Common myeloid progenitor, CD34-positive (primary cell): ENCODE measurements at regions not wholly inside any gene's neighbourhood (a gene's known extent, or its start where the extent isn't known, plus 50 kb on each side); places are given as distances from the start of the nearest gene placed in this dataset.

ENCODE experiments used
- CTCF ChIA-PET: fragments of 350-600 bp; sonication (Branson Sonifier 250); formaldehyde crosslinking; loops from one replicate; lab custom pipeline; 2021; ENCODE audit warnings: antibody characterized with exemption; lab: Charles Lee
- POLR2A ChIA-PET: fragments of 350-600 bp; sonication (Branson Sonifier 250); formaldehyde crosslinking; loops from one replicate; lab custom pipeline; 2021; ENCODE audit warnings: antibody characterized with exemption; lab: Charles Lee
- DNase-seq, 3 donors: peaks; one replicate each; pipeline versions ENCODE4 v3.0.0 to v3.0.0-alpha.2; 2013
- H3K27ac ChIP-seq, 2 experiments: 1 replicate in 1 of 2; 2 replicates in 1 of 2; pipeline ENCODE4 v1.7.0; 2013; ENCODE audit warnings: inconsistent platforms in 2 of 2, low read length in 2 of 2, mild to moderate bottlenecking in 2 of 2, low read depth in 1 of 2, moderate library complexity in 1 of 2; ENCODE audit not compliant: severe bottlenecking in 2 of 2, insufficient read depth in 1 of 2, poor library complexity in 1 of 2
- H3K27me3 ChIP-seq, 5 experiments: replicated peaks in 2 of 5; 1 replicate in 3 of 5; 2 replicates in 2 of 5; pipeline versions ENCODE4 v1.6.1 to v1.7.0; 2013; ENCODE audit warnings: low read length in 4 of 5, mild to moderate bottlenecking in 2 of 5, moderate library complexity in 2 of 5, inconsistent platforms in 1 of 5; ENCODE audit not compliant: insufficient read depth in 5 of 5, control insufficient read depth in 4 of 5
- H3K36me3 ChIP-seq, 4 experiments: 1 replicate in 2 of 4; 2 replicates in 2 of 4; pipeline versions ENCODE4 v1.6.1 to v1.7.0; 2013; ENCODE audit warnings: low read length in 3 of 4, control low read depth in 1 of 4, mild to moderate bottlenecking in 1 of 4; ENCODE audit not compliant: control insufficient read depth in 4 of 4, insufficient read depth in 4 of 4
- H3K4me1 ChIP-seq, 4 experiments: 1 replicate in 3 of 4; 2 replicates in 1 of 4; pipeline versions ENCODE4 v1.6.1 to v1.7.1; 2013; ENCODE audit warnings: low read length in 3 of 4, mild to moderate bottlenecking in 3 of 4, control low read depth in 1 of 4, inconsistent platforms in 1 of 4, moderate library complexity in 1 of 4; ENCODE audit not compliant: control insufficient read depth in 4 of 4, insufficient read depth in 4 of 4; ENCODE audit errors: control extremely low read depth in 1 of 4
- H3K4me3 ChIP-seq, 7 experiments: 1 replicate in 4 of 7; 2 replicates in 3 of 7; pipeline versions ENCODE4 v1.5.1 to v1.7.0; 2013; ENCODE audit warnings: mild to moderate bottlenecking in 7 of 7, low read length in 6 of 7, moderate library complexity in 6 of 7, inconsistent platforms in 2 of 7, low read depth in 2 of 7, control low read depth in 1 of 7; ENCODE audit not compliant: insufficient read depth in 4 of 7, control insufficient read depth in 1 of 7; ENCODE audit errors: extremely low read depth in 1 of 7
- H3K9me3 ChIP-seq, 5 experiments: 1 replicate in 4 of 5; 2 replicates in 1 of 5; pipeline versions ENCODE4 v1.6.1 to v1.7.1; 2013; ENCODE audit warnings: low read length in 4 of 5, mild to moderate bottlenecking in 2 of 5, inconsistent platforms in 1 of 5, low read depth in 1 of 5, moderate library complexity in 1 of 5; ENCODE audit not compliant: control insufficient read depth in 4 of 5, insufficient read depth in 2 of 5; ENCODE audit errors: control extremely low read depth in 1 of 5
- WGBS: methylation state at CpG from one replicate; pipeline ENCODE4 v1.1.5; 2013; ENCODE audit not compliant: insufficient coverage; 5-methylcytosine and 5-hydroxymethylcytosine counted together

- no peaks in the 10 kb centered on the region for H3K36me3 ChIP-seq
- no peaks in the 10 kb centered on the region for H3K27me3 ChIP-seq
- DNase-seq: no peak
- H3K4me3 ChIP-seq: no peak overlapping the region
- WGBS: 100% methylated on average over 2 of the region's 2 CpGs
- H3K9me3 ChIP-seq: no peaks in the 10 kb centered on the region
- H3K27ac ChIP-seq: no peak overlapping the region
- H3K4me1 ChIP-seq: no peaks in the 10 kb centered on the region
- POLR2A ChIA-PET: interaction anchor here (1.0 kb wide), 1 partner anchor 19 kb away, joined by 5 read pairs; no protein-coding TSS in a partner anchor
- CTCF ChIA-PET: interaction anchor here (1.2 kb wide), 1 partner anchor 9 kb away, joined by 4 read pairs; no protein-coding TSS in a partner anchor
These were observed 89.6 kb upstream of the LGR5 start for GRCh38 chr12:71349950-71350349.

GRCh38 chr12:71338933-71339332 is 100.7 kb upstream of the LGR5 start:
- CTCF ChIA-PET: no interaction called here
- no peak for DNase-seq

GRCh38 chr12:71335963-71336257 is 103.7 kb upstream of the LGR5 start:
- Histone ChIP-seq H3K27me3 (no peaks in the 10 kb centered on the region), H3K36me3 (no peaks in the 10 kb centered on the region), H3K4me3 (no peak overlapping the region), H3K4me1 (peaks cover 0 to 2% (median 0%) of the 10 kb centered on the region in 4 experiments), H3K9me3 (no peaks in the 10 kb centered on the region), H3K27ac (no peak overlapping the region)
- ChIA-PET CTCF (interaction anchor here (1.2 kb wide), 1 partner anchor 85 kb away, joined by 3 read pairs; no protein-coding TSS in a partner anchor), POLR2A (no interaction called here)
- DNase-seq: no peak

More at GRCh38 chr12:71338933-71339332, 100.7 kb upstream of the LGR5 start:
- H3K36me3 ChIP-seq: no peaks in the 10 kb centered on the region
- POLR2A ChIA-PET: no interaction called here
- no peaks in the 10 kb centered on the region for H3K9me3 ChIP-seq
- no peak overlapping the region for H3K4me3 ChIP-seq
- H3K27me3 ChIP-seq: no peaks in the 10 kb centered on the region
- H3K4me1 ChIP-seq: no peaks in the 10 kb centered on the region
- H3K27ac ChIP-seq: no peak overlapping the region

- 100% methylated on average over 3 of the region's 4 CpGs for WGBS
- no peaks in the 10 kb centered on the region for H3K36me3 ChIP-seq
- H3K4me1 ChIP-seq: peaks cover 0 to 2% (median 0%) of the 10 kb centered on the region in 4 experiments
- DNase-seq: no peak
- ChIA-PET POLR2A (no interaction called here), CTCF (interaction anchor here (1.2 kb wide), 1 partner anchor 85 kb away, joined by 3 read pairs; no protein-coding TSS in a partner anchor)
- H3K27ac ChIP-seq: no peak overlapping the region
- no peaks in the 10 kb centered on the region for H3K9me3 ChIP-seq
- no peaks in the 10 kb centered on the region for H3K27me3 ChIP-seq
- H3K4me3 ChIP-seq: no peak overlapping the region
These were observed 104.2 kb upstream of the LGR5 start for GRCh38 chr12:71335151-71335962.

- CTCF ChIA-PET: no interaction called here
- H3K9me3 ChIP-seq: no peaks in the 10 kb centered on the region
- WGBS: no CpG with 5 or more reads among the region's 1 CpG
- H3K27ac ChIP-seq: no peak overlapping the region
- H3K27me3 ChIP-seq: no peaks in the 10 kb centered on the region
- H3K36me3 ChIP-seq: no peaks in the 10 kb centered on the region
- peaks cover 0 to 2% (median 0%) of the 10 kb centered on the region in 4 experiments for H3K4me1 ChIP-seq
- POLR2A ChIA-PET: no interaction called here
- no peak overlapping the region for H3K4me3 ChIP-seq
- DNase-seq: no peak
These were observed 106.2 kb upstream of the LGR5 start for GRCh38 chr12:71333418-71333817.

GRCh38 chr12:71329956-71330355 is 109.6 kb upstream of the LGR5 start:
- Histone ChIP-seq H3K36me3 (no peaks in the 10 kb centered on the region), H3K4me1 (peaks cover 0 to 2% (median 0%) of the 10 kb centered on the region in 4 experiments), H3K27me3 (no peaks in the 10 kb centered on the region), H3K9me3 (no peaks in the 10 kb centered on the region), H3K27ac (no peak overlapping the region), H3K4me3 (no peak overlapping the region)
- ChIA-PET POLR2A (no interaction called here), CTCF (no interaction called here)
- no peak for DNase-seq
- 96% methylated on average over 2 of the region's 2 CpGs for WGBS

- H3K27me3 ChIP-seq: no peaks in the 10 kb centered on the region
- no peaks in the 10 kb centered on the region for H3K4me1 ChIP-seq
- POLR2A ChIA-PET: no interaction called here
- CTCF ChIA-PET: no interaction called here
- no peak overlapping the region for H3K27ac ChIP-seq
- no peak for DNase-seq
- no peak overlapping the region for H3K4me3 ChIP-seq
- peaks cover 0 to 11% (median 5%) of the 10 kb centered on the region in 5 experiments for H3K9me3 ChIP-seq
- H3K36me3 ChIP-seq: no peaks in the 10 kb centered on the region
These were observed 118.1 kb upstream of the LGR5 start for GRCh38 chr12:71321531-71321930.
